ENCODE measurements at regions not wholly inside any gene's neighbourhood (a gene's known extent, or its start where the extent isn't known, plus 50 kb on each side); places are given as distances from the start of the nearest gene placed in this dataset.

GRCh38 chrX:139287155-139287924 lies 243.2 kb upstream of the F9 start:
- DNase-seq, result no peak

DNA sequence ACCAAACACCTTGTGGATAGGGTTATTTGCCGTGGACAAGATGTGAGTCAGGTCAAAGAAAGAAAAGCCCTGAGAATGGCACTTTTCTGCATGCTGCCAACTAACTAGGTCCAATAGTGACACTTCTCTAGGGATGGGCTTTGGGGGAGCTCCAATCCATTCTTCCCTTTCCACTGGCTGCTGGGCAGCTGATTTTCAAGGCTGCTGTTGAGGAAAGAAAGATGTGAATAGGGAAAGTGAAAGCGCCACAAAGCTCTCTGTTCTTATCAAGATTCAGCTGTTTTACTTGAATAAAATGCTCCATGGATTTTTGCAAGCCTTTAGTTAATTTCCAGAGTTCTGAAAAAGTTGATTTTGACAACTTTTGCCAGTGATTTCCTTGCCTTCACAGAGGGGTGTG lies 244.2 kb upstream of the F9 start:
- DNase-seq, result no peak

DNA sequence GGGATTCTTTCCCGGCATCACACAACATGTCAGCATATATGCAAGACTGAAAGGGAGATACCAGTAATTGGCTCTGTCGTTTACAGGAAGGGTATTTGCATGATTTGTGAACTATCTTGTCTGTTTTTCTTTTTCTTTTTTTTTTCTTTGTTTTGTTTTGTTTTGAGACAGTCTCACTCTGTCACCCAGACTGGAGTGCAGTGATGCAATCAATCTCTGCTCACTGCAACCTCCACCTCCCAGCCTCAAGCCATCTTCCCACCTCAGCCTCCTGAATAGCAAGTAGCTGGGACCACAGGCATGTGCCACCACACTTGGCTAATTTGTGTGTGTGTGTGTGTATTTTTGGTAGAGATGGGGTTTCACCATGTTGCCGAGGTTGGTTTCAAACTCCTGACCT lies 262.7 kb upstream of the F9 start:
- no peak for DNase-seq

GRCh38 chrX:139246295-139246694 lies 284.2 kb upstream of the F9 start:
- DNase-seq, result no peak

GRCh38 chrX:139237141-139237540 lies 293.4 kb upstream of the F9 start:
- DNase-seq, result no peak

GRCh38 chrX:139234898-139235297 lies 295.6 kb upstream of the F9 start:
- DNase-seq, result no peak

DNA sequence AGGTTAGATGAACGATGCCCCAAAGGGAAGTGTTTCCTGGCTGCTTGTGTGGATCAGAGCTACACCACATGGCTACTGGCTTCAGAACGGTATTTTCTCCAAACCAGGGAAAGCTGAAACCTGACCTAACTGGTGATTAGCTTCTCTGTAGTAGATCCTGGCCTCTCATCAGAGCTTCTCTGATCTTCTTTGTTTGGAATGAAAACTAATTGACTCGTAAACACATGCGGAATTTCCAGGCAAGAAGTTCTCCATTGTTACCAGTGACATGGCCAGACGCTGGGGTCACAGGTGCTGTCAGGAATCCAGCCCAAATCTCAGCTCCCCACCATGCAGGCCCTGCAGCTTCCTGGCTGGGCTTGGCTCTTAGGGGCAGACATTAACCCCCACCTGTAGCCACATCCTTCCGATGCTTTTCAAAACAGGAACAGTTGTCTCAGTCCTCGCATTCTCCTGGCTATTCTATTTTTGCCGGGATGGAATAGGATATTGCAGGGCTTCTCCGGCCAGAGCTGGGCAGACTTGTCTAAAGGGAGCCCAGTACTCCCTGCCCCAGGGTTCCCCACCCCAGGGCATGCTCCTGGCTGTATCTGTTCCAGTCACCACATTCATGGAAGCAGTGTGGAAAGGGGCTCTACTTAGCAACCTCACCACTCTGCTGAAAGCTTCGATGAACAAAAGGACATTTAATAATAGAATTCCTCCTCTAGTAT lies 305.4 kb upstream of the F9 start:
- DNase-seq, result no peak

GRCh38 chrX:139222511-139223200 lies 307.9 kb upstream of the F9 start:
- DNase-seq, result no peak

- no peak for DNase-seq
Measured at GRCh38 chrX:139213241-139213709, 317.3 kb upstream of the F9 start.

GRCh38 chrX:139211568-139212182 lies 318.9 kb upstream of the F9 start:
- no peak for DNase-seq

GRCh38 chrX:139209342-139209741 lies 321.2 kb upstream of the F9 start:
- no peak for DNase-seq

- no peak for DNase-seq
Measured at GRCh38 chrX:139207655-139208054, 322.9 kb upstream of the F9 start.

DNA sequence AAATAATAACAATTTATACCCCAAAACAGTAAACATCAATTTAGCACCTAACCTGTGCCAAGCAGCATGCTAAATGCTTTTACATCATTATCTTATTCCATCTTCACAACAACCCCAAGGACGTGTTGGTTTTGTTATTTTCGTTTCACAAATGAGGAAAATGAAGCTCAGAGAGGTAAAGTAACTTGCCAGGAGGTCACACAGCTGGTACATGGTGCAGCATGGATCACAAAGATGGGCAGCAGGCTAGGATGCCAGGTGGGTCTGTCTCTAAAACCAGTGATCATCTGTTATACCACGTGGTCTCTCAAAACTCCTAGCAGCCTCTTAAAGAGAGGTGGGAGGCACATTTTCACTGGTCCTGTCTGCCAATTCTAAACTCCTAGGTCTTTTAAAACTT lies 323.6 kb upstream of the F9 start:
- DNase-seq, result no peak

GRCh38 chrX:139204898-139205667 lies 325.5 kb upstream of the F9 start:
- peak; percentile 48 for DNase-seq

GRCh38 chrX:139204571-139204897 lies 326.0 kb upstream of the F9 start:
- no peak for DNase-seq

GRCh38 chrX:139203651-139204570 lies 326.6 kb upstream of the F9 start:
- DNase-seq, result peak; percentile 14

- no peak for DNase-seq
Measured at GRCh38 chrX:139202742-139203420, 327.7 kb upstream of the F9 start.

DNA sequence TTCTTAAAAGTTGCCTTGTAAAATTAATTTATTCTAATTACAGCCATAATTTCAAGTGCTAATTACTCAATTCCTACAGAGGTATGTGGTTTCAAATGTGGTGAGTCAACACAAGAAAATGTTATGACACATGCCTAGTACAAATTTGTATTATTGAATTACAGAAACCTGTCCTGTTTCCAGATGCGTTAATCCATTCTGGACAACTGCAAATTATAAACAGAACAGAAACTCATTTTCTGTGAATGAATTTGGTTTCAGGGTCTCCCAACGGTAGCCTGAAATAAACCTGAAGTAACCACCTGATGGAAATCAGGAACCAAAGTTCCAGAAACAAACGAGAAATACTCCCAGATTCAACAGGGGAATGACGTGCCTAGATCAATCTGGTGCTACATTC lies 328.6 kb upstream of the F9 start:
- no peak for DNase-seq

- DNase-seq, result no peak
Measured at GRCh38 chrX:139200793-139201192, 329.7 kb upstream of the F9 start.

DNA sequence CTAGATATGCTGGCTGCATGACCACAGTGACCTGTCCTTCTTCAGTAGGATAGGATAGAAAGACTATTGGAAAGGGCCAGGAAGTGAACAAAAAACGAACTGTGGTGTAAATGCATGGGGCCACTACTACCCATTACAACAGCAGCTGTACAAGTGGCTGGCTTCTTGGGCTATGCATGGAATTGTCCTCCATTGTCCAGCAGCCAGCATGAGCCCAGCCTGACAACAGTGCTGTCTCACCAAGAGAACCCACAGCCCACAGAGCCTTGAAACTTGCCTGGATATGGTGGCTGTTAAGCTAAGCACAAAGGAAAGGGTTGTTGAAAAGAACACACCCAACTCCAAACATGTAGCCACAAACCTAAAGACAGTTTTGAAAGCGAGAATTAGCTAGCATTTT lies 330.2 kb upstream of the F9 start:
- no peak for DNase-seq

DNA sequence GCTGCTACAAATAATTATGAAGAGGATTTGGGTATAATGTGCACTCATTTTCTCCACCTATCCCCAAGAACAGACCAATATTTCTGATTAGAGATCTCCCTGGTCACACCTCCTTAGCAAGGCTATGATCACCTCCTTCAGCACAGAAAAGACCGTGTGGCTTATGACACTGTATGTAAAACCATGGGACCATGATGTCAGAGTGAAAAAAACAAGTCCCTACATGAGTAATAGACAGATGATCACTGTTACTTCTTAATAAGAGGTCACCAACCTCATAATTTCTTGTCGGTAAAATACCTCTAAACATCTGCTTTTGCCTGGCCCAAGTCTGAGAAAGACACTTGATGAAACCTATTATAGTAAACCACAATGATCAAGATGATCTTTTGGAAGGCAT lies 330.6 kb upstream of the F9 start:
- no peak for DNase-seq
